GM21526 (cell line): ENCODE measurements at regions not wholly inside any gene's neighbourhood (a gene's known extent, or its start where the extent isn't known, plus 50 kb on each side); places are given as distances from the start of the nearest gene placed in this dataset.
"Not testable (repeated sequence)": the region's sequence is repeated elsewhere in the genome, so short reads cannot be mapped to it uniquely, and the experiment has no call there.

Source experiments
- ATAC-seq: cut with Tn5 transposase; IDR thresholded peaks from one replicate; pipeline ENCODE4 v1.9.1; 2021; ENCODE audit warnings: moderate library complexity; ENCODE audit not compliant: unreplicated experiment, low FRiP score

- ATAC-seq = peak; percentile 90
Observed at GRCh38 chr4:108466936-108467902, 153.2 kb upstream of the RPL34 start.

DNA sequence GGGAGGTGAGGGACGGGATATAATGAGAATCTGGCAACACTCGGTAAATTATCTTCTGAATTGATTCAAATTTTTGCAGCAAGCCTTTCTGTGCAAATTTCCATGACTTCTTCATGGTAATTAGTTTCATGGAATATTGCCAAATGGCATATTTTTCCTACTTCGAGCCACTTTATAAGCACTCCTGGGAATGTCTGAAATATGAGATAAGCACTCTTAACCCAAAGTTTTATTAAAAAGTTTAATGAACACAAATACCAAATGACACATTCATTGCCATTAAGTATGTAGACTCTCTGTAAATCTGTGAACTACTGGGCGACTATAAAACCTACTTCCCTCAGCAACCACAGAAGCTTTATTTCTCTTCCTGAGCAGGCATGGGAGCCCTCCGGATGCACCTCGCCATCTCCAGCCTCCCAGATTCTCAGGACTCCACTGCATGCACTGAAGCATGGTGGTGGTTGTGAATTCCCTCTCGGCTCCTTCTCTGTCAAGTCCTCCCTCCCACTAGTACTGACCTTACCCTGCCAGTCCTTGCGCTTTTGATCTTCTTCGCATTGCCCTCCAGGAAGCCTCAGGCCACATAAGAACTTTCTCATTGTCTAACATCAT is 154.4 kb upstream of the RPL34 start:
- no peak for ATAC-seq

GRCh38 chr4:108458681-108459080 is 161.7 kb upstream of the RPL34 start:
- ATAC-seq = no peak

GRCh38 chr4:108454227-108454626 is 166.1 kb upstream of the RPL34 start:
- ATAC-seq = no peak

- no peak for ATAC-seq
Observed at GRCh38 chr4:108453366-108453765, 167.0 kb upstream of the RPL34 start.

- ATAC-seq = no peak
Observed at GRCh38 chr4:108450236-108450898, 170.0 kb upstream of the RPL34 start.

- no peak for ATAC-seq
Observed at GRCh38 chr4:108449129-108449528, 171.2 kb upstream of the RPL34 start.

DNA sequence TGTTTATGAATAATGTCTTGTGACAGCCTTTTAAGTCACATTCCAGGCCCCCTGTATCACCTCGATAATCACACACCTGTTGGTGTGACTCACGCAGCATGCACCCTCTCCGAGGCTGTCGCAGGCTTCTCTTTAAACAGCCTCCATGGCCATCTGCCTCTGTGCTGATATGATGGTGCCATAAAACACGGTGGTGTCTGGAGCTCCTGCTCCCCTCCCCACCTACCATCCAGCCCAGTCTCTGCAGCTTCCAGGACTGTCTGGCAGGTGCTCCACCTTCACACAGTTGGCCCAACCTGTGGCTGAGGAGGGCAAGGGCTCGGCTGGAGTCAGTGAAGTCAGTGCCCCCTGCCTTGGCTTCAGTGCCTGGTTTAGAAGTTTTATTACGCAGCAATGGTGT is 173.8 kb upstream of the RPL34 start:
- no peak for ATAC-seq

DNA sequence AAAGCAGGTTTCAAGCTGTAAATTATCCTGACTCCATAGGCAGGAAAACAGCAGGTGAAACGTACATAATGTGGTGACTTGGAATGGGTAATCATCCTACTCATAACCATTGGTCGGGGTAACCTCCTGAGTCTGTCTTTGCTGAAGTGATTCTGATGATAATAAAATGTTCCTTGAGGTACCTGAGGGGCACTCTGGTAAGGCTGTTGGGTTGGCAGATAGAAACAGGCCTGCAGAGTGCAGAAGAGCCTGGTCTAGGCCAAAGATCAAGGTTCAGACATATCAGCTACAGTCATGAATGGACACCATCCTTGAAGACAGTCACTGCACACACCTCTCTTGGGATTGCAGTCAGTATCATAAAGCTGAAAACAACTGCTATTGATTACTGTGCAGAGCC is 174.7 kb upstream of the RPL34 start:
- ATAC-seq = no peak

DNA sequence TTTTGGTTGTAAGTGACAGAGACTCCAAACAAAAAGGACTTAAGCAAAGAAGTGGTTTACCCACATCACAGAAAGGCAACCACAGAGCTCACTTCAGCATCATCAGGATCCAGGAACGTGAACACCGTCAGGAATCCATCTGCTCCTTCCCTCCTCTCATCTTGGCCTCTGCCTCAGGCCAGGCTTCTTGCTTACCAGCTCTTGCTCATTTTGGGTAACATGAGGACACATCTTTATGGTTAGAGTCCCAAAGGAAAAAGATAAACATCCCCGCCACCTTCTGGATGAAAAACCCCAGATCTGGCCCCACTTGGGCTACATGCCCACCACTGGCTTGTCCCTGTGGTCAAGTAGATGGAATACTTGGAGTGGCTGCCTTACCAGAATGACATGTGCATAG is 176.8 kb upstream of the RPL34 start:
- ATAC-seq = no peak

GRCh38 chr4:108433832-108434231 is 186.5 kb upstream of the RPL34 start:
- ATAC-seq = no peak

DNA sequence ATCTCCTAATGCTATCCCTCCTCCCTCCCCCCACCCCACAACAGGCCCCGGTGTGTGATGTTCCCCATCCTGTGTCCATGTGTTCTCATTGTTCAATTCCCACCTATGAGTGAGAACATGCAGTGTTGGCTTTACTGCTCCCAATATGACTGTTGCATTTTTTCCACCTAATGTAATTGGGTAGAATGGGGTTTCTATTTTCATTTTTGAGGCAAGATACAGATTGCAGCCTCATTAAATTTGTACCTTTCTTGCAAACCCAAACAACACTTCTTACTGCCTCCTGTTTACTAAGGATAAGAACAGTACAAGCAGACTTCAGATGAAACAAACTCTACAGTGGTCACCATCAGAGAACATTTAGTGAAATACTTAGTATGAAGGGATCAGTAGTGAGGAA is 187.0 kb upstream of the RPL34 start:
- not testable (repeated sequence) for ATAC-seq

DNA sequence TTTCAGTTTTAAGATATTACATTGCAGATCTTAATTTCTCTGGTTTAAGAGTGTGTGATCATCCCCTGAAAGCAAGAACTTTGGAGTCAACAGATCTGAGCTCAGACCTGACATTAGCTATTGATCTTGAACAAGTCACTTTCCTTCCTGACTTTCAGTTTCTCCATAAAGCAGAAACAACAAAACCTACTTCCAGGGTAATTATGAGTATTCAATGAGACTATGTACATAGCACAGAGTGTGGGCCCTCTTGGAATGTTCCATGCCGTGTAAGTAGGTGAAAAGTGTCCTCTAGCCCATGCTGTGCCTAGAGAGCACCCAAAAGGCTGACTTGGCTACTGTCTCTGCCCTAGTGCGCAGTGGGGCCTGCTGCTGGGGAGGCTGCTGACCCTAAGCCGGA is 188.0 kb upstream of the RPL34 start:
- no peak for ATAC-seq

DNA sequence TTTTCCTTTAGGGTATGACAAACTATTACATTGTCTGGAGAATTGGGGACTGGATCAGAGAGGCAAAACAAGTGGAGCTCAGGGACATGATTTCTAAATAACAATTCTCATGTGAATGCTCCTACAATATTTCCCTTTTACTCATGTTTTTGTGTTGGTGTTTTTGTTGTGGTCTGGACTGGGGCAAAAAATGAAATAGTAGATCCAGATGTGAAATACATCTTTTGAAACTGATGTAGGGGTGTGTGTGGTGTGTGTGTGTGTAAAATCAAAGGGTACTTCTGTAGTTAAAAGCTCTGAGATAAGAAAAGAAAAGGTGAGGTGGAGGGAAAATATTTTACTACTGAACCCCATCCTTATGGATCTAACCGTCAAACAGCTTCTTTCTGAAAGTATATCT is 188.4 kb upstream of the RPL34 start:
- ATAC-seq = no peak

GRCh38 chr4:108430921-108431320 is 189.5 kb upstream of the RPL34 start:
- ATAC-seq = no peak

- no peak for ATAC-seq
Observed at GRCh38 chr4:108429662-108430061, 190.7 kb upstream of the RPL34 start.

- no peak for ATAC-seq
Observed at GRCh38 chr4:108428923-108429322, 191.5 kb upstream of the RPL34 start.

DNA sequence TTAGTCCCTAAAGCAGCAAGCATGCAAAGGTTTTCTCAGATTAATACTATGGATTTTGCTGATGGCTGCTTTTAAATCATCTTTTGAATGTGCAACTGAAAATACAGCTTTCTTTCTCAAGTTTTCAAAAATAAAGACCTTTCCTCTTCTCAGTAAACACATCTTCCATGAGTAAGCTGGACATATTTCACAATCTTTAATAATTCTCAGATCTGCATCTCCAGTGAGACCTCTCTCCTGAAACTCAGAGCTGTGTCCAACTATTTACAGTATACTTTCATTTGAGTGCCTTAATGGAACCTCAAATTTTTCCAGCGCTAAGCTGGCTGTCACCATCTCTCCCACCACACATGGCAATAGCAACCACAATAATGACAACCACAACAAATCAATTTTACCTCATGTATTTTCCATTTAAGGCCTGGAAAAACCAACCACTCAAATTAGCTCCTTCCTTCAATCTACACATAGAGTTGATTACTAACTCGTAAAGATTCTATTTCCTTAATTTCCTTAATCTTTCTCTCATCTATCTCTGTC is 192.4 kb upstream of the RPL34 start:
- ATAC-seq = no peak

DNA sequence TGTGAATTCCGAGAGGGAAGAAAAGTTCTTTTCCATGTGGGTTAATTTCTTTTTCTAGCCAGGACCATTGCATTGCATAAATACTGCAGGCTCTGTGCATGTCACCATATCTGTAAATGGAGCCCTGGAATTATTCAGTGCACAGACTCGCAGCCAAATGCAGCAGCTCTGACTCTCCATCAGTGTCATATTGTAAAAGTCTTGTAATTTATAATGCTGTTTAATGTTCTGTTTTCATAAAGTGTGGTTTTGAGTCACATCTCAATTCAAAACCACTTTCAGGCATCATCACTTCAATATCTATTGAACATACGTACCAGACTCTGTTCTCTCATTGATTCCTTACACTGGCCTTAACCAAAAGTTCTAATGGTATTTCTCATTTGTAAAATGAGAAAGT is 193.9 kb upstream of the RPL34 start:
- ATAC-seq = no peak

DNA sequence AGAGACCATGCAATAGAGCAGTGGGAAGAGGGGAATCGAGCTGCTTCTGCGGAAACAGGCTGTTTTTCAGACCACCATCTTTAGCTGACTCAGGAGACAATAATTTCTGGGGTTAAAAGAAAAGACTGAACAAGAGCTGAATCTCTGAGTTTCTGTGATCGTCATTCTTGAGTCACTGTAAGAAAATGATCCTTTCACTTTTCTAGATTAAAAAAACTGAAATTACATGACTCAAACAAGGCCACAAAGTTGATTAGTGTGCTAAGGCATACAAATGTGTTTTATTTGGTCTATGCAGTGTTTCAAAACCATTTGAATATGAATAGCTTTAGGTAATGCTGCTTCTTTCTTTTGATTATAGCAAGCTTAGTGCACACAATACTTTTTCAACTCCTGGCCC is 194.4 kb upstream of the RPL34 start:
- no peak for ATAC-seq

GRCh38 chr4:108417923-108418322 is 202.5 kb upstream of the RPL34 start:
- ATAC-seq = no peak
